OCI-LY3 (cell line): ENCODE measurements at regions not wholly inside any gene's neighbourhood (a gene's known extent, or its start where the extent isn't known, plus 50 kb on each side); places are given as distances from the start of the nearest gene placed in this dataset.

Experiments used
- EZH2phosphoT487 ChIP-seq: fragments of 200-600 bp; shearing (Covaris generic); IDR thresholded peaks from 2 replicates; pipeline ENCODE4 v1.6.1; 2018; ENCODE audit warnings: antibody characterized with exemption, mixed run types, low read depth
- TF ChIP-seq, protein P1 (sequence below): fragments of 200-600, 300-600 bp; sonication (generic); IDR thresholded peaks from 2 replicates; pipeline ENCODE4 v1.5.1; 2014; ENCODE audit warnings: antibody characterized with exemption, low read length, low read depth

- TF ChIP-seq, protein P1, sequence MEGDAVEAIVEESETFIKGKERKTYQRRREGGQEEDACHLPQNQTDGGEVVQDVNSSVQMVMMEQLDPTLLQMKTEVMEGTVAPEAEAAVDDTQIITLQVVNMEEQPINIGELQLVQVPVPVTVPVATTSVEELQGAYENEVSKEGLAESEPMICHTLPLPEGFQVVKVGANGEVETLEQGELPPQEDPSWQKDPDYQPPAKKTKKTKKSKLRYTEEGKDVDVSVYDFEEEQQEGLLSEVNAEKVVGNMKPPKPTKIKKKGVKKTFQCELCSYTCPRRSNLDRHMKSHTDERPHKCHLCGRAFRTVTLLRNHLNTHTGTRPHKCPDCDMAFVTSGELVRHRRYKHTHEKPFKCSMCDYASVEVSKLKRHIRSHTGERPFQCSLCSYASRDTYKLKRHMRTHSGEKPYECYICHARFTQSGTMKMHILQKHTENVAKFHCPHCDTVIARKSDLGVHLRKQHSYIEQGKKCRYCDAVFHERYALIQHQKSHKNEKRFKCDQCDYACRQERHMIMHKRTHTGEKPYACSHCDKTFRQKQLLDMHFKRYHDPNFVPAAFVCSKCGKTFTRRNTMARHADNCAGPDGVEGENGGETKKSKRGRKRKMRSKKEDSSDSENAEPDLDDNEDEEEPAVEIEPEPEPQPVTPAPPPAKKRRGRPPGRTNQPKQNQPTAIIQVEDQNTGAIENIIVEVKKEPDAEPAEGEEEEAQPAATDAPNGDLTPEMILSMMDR, result no peak
- TF ChIP-seq EZH2phosphoT487, result no peak
Observed at GRCh38 chr5:56440871-56441740, 208.0 kb upstream of the ANKRD55 start.
